ENCODE measurements at regions not wholly inside any gene's neighbourhood (a gene's known extent, or its start where the extent isn't known, plus 50 kb on each side); places are given as distances from the start of the nearest gene placed in this dataset.

DNA sequence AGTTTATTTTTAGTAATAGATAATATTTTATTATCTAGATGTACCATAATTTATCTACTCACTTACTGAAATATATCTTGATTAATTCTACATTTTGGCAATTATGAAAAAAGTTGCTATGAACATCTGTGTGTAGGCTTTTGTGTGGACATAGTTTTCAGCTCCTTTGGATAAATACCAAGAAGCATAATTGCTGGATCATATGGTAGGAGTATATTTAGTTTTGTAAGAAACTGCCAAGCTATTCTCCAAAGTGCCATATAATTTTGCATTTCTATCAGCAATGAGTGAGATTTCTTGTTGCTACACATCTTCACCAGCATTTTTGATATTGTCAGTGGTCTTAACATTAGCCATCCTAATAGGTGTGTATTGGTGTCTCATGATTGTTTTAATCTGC lies 882.6 kb upstream of the GRIA3 start:
- Histone ChIP-seq H3K36me3 (ENCODE audit: control insufficient read depth, low read length) (no peaks in the 10 kb centered on the region), H4K20me1 (ENCODE audit: control insufficient read depth, insufficient read depth, low read depth, low read length) (no peaks in the 10 kb centered on the region), H3K9me3 (ENCODE audit: control insufficient read depth, insufficient read depth, low read length) (no peaks in the 10 kb centered on the region), H3K4me2 (ENCODE audit: low read length) (no peak overlapping the region), H3F3A (ENCODE audit: control insufficient read depth, insufficient read depth) (no peaks in the 10 kb centered on the region), H3K27me3 (ENCODE audit: control insufficient read depth, low read length) (no peaks in the 10 kb centered on the region), H3K9me2 (replicated peaks; ENCODE audit: control insufficient read depth, low read length) (no peaks in the 10 kb centered on the region), H3K4me1 (ENCODE audit: control insufficient read depth, low read length) (no peaks in the 10 kb centered on the region), H3K27ac (ENCODE audit: low read depth, low read length) (no peak overlapping the region), H3K79me2 (ENCODE audit: control insufficient read depth, low read length) (no peaks in the 10 kb centered on the region), H3K4me3 (ENCODE audit: low read length) (no peak overlapping the region)
- TF ChIP-seq EZH2phosphoT487 (IDR thresholded peaks at IDR 0.05; ENCODE audit: borderline replicate concordance, low read length) (no peak), CTCF (IDR thresholded peaks at IDR 0.05; ENCODE audit: low read depth, low read length, poor library complexity, severe bottlenecking) (no peak)

DNA sequence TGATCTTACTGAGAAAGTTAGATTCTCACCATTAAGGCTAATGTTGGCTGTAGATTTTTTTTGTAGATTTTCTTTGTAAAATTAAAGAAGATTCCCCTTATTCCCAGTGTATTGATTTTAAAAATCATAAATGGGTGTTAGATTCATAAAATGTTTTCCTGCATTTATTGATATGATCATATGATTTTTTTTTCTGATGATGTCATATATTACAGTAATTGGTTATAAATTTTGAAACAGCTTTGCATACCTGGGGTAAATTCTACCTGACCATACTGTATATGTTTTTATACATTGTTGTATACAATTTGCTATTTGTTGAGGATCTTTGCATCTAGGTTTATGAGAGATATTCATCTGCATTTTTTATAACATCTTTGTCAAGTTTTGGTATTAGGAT lies 880.3 kb upstream of the GRIA3 start:
- TF ChIP-seq EZH2phosphoT487 (IDR thresholded peaks at IDR 0.05; ENCODE audit: borderline replicate concordance, low read length) (no peak), CTCF (IDR thresholded peaks at IDR 0.05; ENCODE audit: low read depth, low read length, poor library complexity, severe bottlenecking) (no peak)
- Histone ChIP-seq H3K79me2 (ENCODE audit: control insufficient read depth, low read length) (no peaks in the 10 kb centered on the region), H3K9me3 (ENCODE audit: control insufficient read depth, insufficient read depth, low read length) (no peaks in the 10 kb centered on the region), H3K4me2 (ENCODE audit: low read length) (no peak overlapping the region), H3K9me2 (replicated peaks; ENCODE audit: control insufficient read depth, low read length) (no peaks in the 10 kb centered on the region), H4K20me1 (ENCODE audit: control insufficient read depth, insufficient read depth, low read depth, low read length) (no peaks in the 10 kb centered on the region), H3K27me3 (ENCODE audit: control insufficient read depth, low read length) (no peaks in the 10 kb centered on the region), H3K4me3 (ENCODE audit: low read length) (no peak overlapping the region), H3K36me3 (ENCODE audit: control insufficient read depth, low read length) (no peaks in the 10 kb centered on the region), H3K4me1 (ENCODE audit: control insufficient read depth, low read length) (no peaks in the 10 kb centered on the region), H3K27ac (ENCODE audit: low read depth, low read length) (no peak overlapping the region), H3F3A (ENCODE audit: control insufficient read depth, insufficient read depth) (no peaks in the 10 kb centered on the region)

- TF ChIP-seq CTCF (IDR thresholded peaks at IDR 0.05; ENCODE audit: low read depth, low read length, poor library complexity, severe bottlenecking), result no peak
- TF ChIP-seq EZH2phosphoT487 (IDR thresholded peaks at IDR 0.05; ENCODE audit: borderline replicate concordance, low read length), result no peak
Measured at GRCh38 chrX:122344816-122345215, 839.3 kb upstream of the GRIA3 start.

More at GRCh38 chrX:122344816-122345215, 839.3 kb upstream of the GRIA3 start:
- Histone ChIP-seq H3F3A (ENCODE audit: control insufficient read depth, insufficient read depth) (no peaks in the 10 kb centered on the region), H3K79me2 (ENCODE audit: control insufficient read depth, low read length) (no peaks in the 10 kb centered on the region), H3K9me3 (ENCODE audit: control insufficient read depth, insufficient read depth, low read length) (no peaks in the 10 kb centered on the region), H3K9me2 (replicated peaks; ENCODE audit: control insufficient read depth, low read length) (no peaks in the 10 kb centered on the region), H3K36me3 (ENCODE audit: control insufficient read depth, low read length) (no peaks in the 10 kb centered on the region), H3K27me3 (ENCODE audit: control insufficient read depth, low read length) (no peaks in the 10 kb centered on the region), H3K4me1 (ENCODE audit: control insufficient read depth, low read length) (no peaks in the 10 kb centered on the region), H4K20me1 (ENCODE audit: control insufficient read depth, insufficient read depth, low read depth, low read length) (no peaks in the 10 kb centered on the region), H3K4me2 (ENCODE audit: low read length) (no peak overlapping the region), H3K27ac (ENCODE audit: low read depth, low read length) (no peak overlapping the region), H3K4me3 (ENCODE audit: low read length) (no peak overlapping the region)
